Smooth muscle cell (in vitro differentiated cells): ENCODE measurements at regions not wholly inside any gene's neighbourhood (a gene's known extent, or its start where the extent isn't known, plus 50 kb on each side); places are given as distances from the start of the nearest gene placed in this dataset.

Source experiments
- DNase-seq: peaks from one replicate; lab custom pipeline; 2025; ENCODE audit not compliant: unreplicated experiment; lab: John Stamatoyannopoulos, UW
- H2AFZ ChIP-seq: fragments of 200-600 bp; sonication (generic); 2 replicates; pipeline ENCODE4 v1.6.0; 2016; ENCODE audit warnings: antibody characterized with exemption, low read depth, mild to moderate bottlenecking
- H3F3A ChIP-seq: fragments of 200-600 bp; sonication (generic); 2 replicates; pipeline ENCODE4 v1.6.0; 2017; ENCODE audit warnings: antibody characterized with exemption, low read depth
- H3K27ac ChIP-seq: fragments of 200-600 bp; sonication (generic); 2 replicates; pipeline ENCODE4 v1.5.1; 2016; ENCODE audit warnings: low read depth, mild to moderate bottlenecking
- H3K27me3 ChIP-seq: fragments of 200-600 bp; sonication (generic); 2 replicates; pipeline ENCODE4 v1.6.1; 2016; ENCODE audit warnings: low read depth, mild to moderate bottlenecking
- H3K36me3 ChIP-seq: fragments of 200-600 bp; sonication (generic); 2 replicates; pipeline ENCODE4 v1.5.1; 2016; ENCODE audit warnings: low read depth
- H3K4me1 ChIP-seq: fragments of 200-600 bp; sonication (generic); 2 replicates; pipeline ENCODE4 v1.5.1; 2016; ENCODE audit warnings: low read depth
- H3K4me2 ChIP-seq: fragments of 200-600 bp; sonication (generic); 2 replicates; pipeline ENCODE4 v1.6.0; 2016; ENCODE audit warnings: mild to moderate bottlenecking
- H3K4me3 ChIP-seq: fragments of 200-600 bp; sonication (generic); 2 replicates; pipeline ENCODE4 v1.5.1; 2016; ENCODE audit warnings: mild to moderate bottlenecking
- H3K79me2 ChIP-seq: fragments of 200-600 bp; sonication (generic); 2 replicates; pipeline ENCODE4 v1.6.0; 2016; ENCODE audit warnings: low read depth, mild to moderate bottlenecking
- H3K9ac ChIP-seq: fragments of 200-600 bp; sonication (generic); 2 replicates; pipeline ENCODE4 v1.6.0; 2016; ENCODE audit warnings: low read depth
- H3K9me3 ChIP-seq: fragments of 200-600 bp; sonication (generic); replicated peaks from 2 replicates; pipeline ENCODE4 v1.5.1; 2016; ENCODE audit warnings: low read depth
- H4K20me1 ChIP-seq: fragments of 200-600 bp; sonication (generic); 2 replicates; pipeline ENCODE4 v1.6.0; 2016; ENCODE audit warnings: low read depth
- WGBS: methylation state at CpG from one replicate; pipeline ENCODE4 v1.1.7; 2016; ENCODE audit warnings: low lambda C conversion rate; 5-methylcytosine and 5-hydroxymethylcytosine counted together
- TF ChIP-seq, protein P1 (sequence below): fragments of 200-600 bp; sonication (generic); IDR thresholded peaks from 2 replicates; pipeline ENCODE4 v1.5.1; 2017; ENCODE audit warnings: borderline replicate concordance, mild to moderate bottlenecking, antibody characterized with exemption; ENCODE audit not compliant: insufficient read depth, poor library complexity, severe bottlenecking

DNA sequence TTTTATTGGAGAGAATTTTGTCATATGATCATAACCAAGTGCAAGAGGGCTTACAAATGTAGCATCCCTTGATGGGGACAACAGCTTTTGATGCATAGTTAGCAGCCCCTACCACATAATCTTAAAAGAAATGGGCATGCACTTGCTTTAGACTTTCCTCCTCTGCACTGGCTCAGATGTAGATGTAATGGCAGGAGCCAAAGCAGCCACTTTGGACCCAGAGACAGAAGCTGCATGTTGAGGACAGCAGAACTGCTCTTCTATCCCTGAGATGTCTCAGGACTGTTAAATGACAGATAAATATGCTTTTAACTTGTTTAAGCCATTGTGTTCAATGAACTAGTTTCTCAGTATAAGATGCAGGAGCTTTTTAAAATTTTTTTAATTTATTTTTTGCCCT is 450.7 kb downstream of the TYW1 start:
- H2AFZ ChIP-seq = no peak overlapping the region

DNA sequence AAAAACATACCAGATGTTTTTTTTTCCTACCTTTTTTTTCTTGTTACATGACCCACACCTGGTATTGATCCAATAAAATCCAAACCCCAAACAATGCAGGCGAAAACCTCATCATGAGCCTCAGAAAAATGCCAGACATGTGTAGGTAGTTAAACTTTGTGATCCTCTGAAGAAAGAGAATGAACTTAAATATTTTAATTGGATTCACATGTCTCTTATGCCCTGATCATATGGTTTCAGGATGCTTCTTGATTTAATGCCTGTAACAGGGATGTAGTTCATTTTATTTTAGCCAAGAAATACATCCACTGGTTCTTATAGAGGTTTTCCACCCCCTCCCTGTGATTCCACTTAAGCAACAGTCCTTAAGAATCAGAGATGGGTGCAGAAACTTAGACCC is 451.6 kb downstream of the TYW1 start:
- Histone ChIP-seq H4K20me1 (no peaks in the 10 kb centered on the region), H3K27ac (no peak overlapping the region), H2AFZ (no peak overlapping the region), H3K4me1 (no peaks in the 10 kb centered on the region), H3K9ac (no peak overlapping the region), H3K9me3 (no peaks in the 10 kb centered on the region), H3K4me3 (no peak overlapping the region), H3K36me3 (no peaks in the 10 kb centered on the region), H3K79me2 (no peaks in the 10 kb centered on the region), H3K4me2 (no peak overlapping the region), H3K27me3 (peaks cover 6% of the 10 kb centered on the region), H3F3A (no peaks in the 10 kb centered on the region)
- 86% methylated on average over 1 of the region's 1 CpG for WGBS
- TF ChIP-seq, protein P1, sequence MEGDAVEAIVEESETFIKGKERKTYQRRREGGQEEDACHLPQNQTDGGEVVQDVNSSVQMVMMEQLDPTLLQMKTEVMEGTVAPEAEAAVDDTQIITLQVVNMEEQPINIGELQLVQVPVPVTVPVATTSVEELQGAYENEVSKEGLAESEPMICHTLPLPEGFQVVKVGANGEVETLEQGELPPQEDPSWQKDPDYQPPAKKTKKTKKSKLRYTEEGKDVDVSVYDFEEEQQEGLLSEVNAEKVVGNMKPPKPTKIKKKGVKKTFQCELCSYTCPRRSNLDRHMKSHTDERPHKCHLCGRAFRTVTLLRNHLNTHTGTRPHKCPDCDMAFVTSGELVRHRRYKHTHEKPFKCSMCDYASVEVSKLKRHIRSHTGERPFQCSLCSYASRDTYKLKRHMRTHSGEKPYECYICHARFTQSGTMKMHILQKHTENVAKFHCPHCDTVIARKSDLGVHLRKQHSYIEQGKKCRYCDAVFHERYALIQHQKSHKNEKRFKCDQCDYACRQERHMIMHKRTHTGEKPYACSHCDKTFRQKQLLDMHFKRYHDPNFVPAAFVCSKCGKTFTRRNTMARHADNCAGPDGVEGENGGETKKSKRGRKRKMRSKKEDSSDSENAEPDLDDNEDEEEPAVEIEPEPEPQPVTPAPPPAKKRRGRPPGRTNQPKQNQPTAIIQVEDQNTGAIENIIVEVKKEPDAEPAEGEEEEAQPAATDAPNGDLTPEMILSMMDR = no peak
- no peak for DNase-seq

More for the DNA sequence above, 450.7 kb downstream of the TYW1 start:
- Histone ChIP-seq H4K20me1 (no peaks in the 10 kb centered on the region), H3F3A (no peaks in the 10 kb centered on the region), H3K36me3 (no peaks in the 10 kb centered on the region), H3K9me3 (no peaks in the 10 kb centered on the region), H3K27me3 (peaks cover 6% of the 10 kb centered on the region), H3K4me1 (no peaks in the 10 kb centered on the region), H3K27ac (no peak overlapping the region), H3K4me2 (no peak overlapping the region), H3K4me3 (no peak overlapping the region), H3K79me2 (no peaks in the 10 kb centered on the region), H3K9ac (no peak overlapping the region)
- TF ChIP-seq, protein P1 = no peak
- no peak for DNase-seq

DNA sequence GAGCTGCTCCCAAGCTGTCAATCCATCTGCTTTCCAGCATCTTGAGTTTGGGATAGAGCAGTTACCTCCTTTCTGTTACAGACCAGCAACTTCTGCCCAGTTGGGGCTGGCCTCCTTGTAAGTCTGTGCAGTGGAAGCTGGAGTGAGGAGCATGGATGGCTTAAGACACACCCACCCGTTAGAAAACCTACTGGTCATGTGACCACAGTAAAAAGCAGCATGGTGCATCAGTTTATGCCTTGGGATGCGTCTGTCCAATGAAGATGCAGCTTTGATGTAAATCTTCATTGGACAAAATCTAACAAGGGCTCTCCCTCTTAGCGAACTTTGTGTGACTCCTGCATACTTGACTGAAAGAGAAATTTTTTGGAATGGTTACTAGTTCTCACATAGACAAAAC is 453.5 kb downstream of the TYW1 start:
- Histone ChIP-seq H2AFZ (no peak overlapping the region), H3K27me3 (peaks cover 11% of the 10 kb centered on the region), H3F3A (no peaks in the 10 kb centered on the region), H3K4me1 (no peaks in the 10 kb centered on the region), H3K4me3 (no peak overlapping the region), H3K9me3 (no peaks in the 10 kb centered on the region), H3K4me2 (no peak overlapping the region), H4K20me1 (no peaks in the 10 kb centered on the region), H3K9ac (no peak overlapping the region), H3K36me3 (no peaks in the 10 kb centered on the region), H3K79me2 (no peaks in the 10 kb centered on the region), H3K27ac (no peak overlapping the region)
- DNase-seq = no peak
- TF ChIP-seq, protein P1 = no peak
- WGBS = 93% methylated on average over 3 of the region's 3 CpGs

- no peaks in the 10 kb centered on the region for H3K4me1 ChIP-seq
- H3K4me2 ChIP-seq = no peak overlapping the region
- no peak overlapping the region for H3K27ac ChIP-seq
- no peak overlapping the region for H3K4me3 ChIP-seq
- peaks cover 20% of the 10 kb centered on the region for H3K27me3 ChIP-seq
- WGBS = 64% methylated on average over 9 of the region's 9 CpGs
- H3K9me3 ChIP-seq = no peaks in the 10 kb centered on the region
- no peaks in the 10 kb centered on the region for H3K79me2 ChIP-seq
- no peak overlapping the region for H3K9ac ChIP-seq
- no peak for DNase-seq
- TF ChIP-seq, protein P1 = no peak
- H3K36me3 ChIP-seq = no peaks in the 10 kb centered on the region
- H4K20me1 ChIP-seq = no peaks in the 10 kb centered on the region
- no peak overlapping the region for H2AFZ ChIP-seq
- H3F3A ChIP-seq = no peaks in the 10 kb centered on the region
Measured at GRCh38 chr7:67451306-67451705, 454.7 kb downstream of the TYW1 start.
